ENCODE measurements at regions not wholly inside any gene's neighbourhood (a gene's known extent, or its start where the extent isn't known, plus 50 kb on each side); places are given as distances from the start of the nearest gene placed in this dataset.

DNA sequence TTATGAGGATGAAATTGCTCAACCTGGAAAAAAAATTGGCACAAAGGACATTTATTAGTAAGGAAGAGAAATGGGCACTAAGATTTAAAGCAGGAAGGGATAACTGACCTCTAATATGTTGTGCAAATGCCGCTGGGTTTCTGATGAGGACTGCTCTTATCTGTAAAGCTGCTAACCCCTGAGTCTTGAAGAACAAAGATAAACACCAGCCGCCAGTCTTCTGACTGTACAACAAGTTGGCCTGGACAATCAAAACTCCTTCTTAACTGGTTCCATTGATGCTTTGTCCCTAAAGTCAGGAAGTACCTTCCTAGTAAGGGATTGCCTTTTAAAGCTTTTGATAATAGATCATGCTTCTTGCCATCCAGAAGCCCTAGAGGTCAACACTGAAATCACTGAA, 301.8 kb downstream of the TRIB2 start (continued):
- TF ChIP-seq JUN (IDR thresholded peaks at IDR 0.05; ENCODE audit: borderline replicate concordance, low read depth, low read length) (no peak), JUN (CRISPR knock-in tag; IDR thresholded peaks at IDR 0.05; ENCODE audit: borderline replicate concordance) (no peak), BRD4 (IDR thresholded peaks at IDR 0.05) (no peak), PHF8 (IDR thresholded peaks at IDR 0.05; ENCODE audit: borderline replicate concordance, low read length) (no peak), TEAD4 (IDR thresholded peaks at IDR 0.05; ENCODE audit: low read length) (peak; percentile 67), TEAD4 (CRISPR knock-in tag; IDR thresholded peaks at IDR 0.05; ENCODE audit: borderline replicate concordance) (no peak), FOXJ2 (tag; IDR thresholded peaks at IDR 0.05) (peak; percentile 52), ZNF551 (CRISPR knock-in tag; IDR thresholded peaks at IDR 0.05) (no peak), NCOR1 (IDR thresholded peaks at IDR 0.05) (peak; percentile 27), SMARCE1 (IDR thresholded peaks at IDR 0.05) (peak; percentile 31; the same call in 1 of the 2 replicates), CBFA2T2 (conservative IDR thresholded peaks at IDR 0.05) (peak; percentile 45; the same call in 1 of the 2 replicates), ARID1B (IDR thresholded peaks at IDR 0.05) (peak; percentile 77), SOX6 (IDR thresholded peaks at IDR 0.05) (peak; percentile 61), RCOR1 (IDR thresholded peaks at IDR 0.05; ENCODE audit: borderline replicate concordance in 1 of 2, low read depth in 2 of 2, low read length in 2 of 2) (peak in 1 of 2 experiments; percentile 78; a peak in 2 of 4 replicates), THAP7 (CRISPR knock-in tag; IDR thresholded peaks at IDR 0.05) (no peak), FOXK2 (conservative IDR thresholded peaks at IDR 0.05 in 1 of 2, IDR thresholded peaks at IDR 0.05 in 1 of 2; ENCODE audit: low read depth in 2 of 2) (peak; percentile 58 to 63; a peak in 3 of 4 replicates), BRCA1 (IDR thresholded peaks at IDR 0.05) (no peak), BRCA1 (CRISPR knock-in tag; IDR thresholded peaks at IDR 0.05) (no peak), PRPF4 (IDR thresholded peaks at IDR 0.05; ENCODE audit: insufficient read depth, low read depth, low read length, poor library complexity, severe bottlenecking) (no peak), TOE1 (IDR thresholded peaks at IDR 0.05; ENCODE audit: borderline replicate concordance) (no peak), TOE1 (CRISPR knock-in tag; IDR thresholded peaks at IDR 0.05; ENCODE audit: borderline replicate concordance, low read depth) (no peak), TEAD1 (CRISPR knock-in tag; IDR thresholded peaks at IDR 0.05) (0 out of 4 replicates have a peak, but pooled peaks of 1 of the 2 experiments have one; percentile 27), HNRNPK (IDR thresholded peaks at IDR 0.05; ENCODE audit: low read depth, low read length, poor library complexity, severe bottlenecking) (no peak), RBM14 (IDR thresholded peaks at IDR 0.05; ENCODE audit: borderline replicate concordance, insufficient read depth, low read depth, low read length) (no peak), JUNB (CRISPR knock-in tag; conservative IDR thresholded peaks at IDR 0.05) (no peak), ZNF444 (CRISPR knock-in tag; IDR thresholded peaks at IDR 0.05) (no peak), UBTF (IDR thresholded peaks at IDR 0.05; ENCODE audit: borderline replicate concordance in 1 of 2, low read depth in 2 of 2, low read length in 2 of 2) (no peak), ZSCAN32 (CRISPR knock-in tag; IDR thresholded peaks at IDR 0.05) (no peak)
- TF ChIP-seq, protein P1, sequence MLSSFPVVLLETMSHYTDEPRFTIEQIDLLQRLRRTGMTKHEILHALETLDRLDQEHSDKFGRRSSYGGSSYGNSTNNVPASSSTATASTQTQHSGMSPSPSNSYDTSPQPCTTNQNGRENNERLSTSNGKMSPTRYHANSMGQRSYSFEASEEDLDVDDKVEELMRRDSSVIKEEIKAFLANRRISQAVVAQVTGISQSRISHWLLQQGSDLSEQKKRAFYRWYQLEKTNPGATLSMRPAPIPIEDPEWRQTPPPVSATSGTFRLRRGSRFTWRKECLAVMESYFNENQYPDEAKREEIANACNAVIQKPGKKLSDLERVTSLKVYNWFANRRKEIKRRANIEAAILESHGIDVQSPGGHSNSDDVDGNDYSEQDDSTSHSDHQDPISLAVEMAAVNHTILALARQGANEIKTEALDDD (IDR thresholded peaks at IDR 0.05): peak; percentile 81
